GM23338 (cell line): ENCODE measurements at regions not wholly inside any gene's neighbourhood (a gene's known extent, or its start where the extent isn't known, plus 50 kb on each side); places are given as distances from the start of the nearest gene placed in this dataset.

Experiments used
- ATAC-seq: fragments of 200-7000 bp; cut with Tn5 transposase; 3 replicates; pipeline ENCODE4 v1.9.1; 2020
- DNase-seq: peaks from one replicate; pipeline ENCODE4 v3.0.0-alpha.2; 2015; ENCODE audit warnings: low spot score
- H2AFZ ChIP-seq: fragments of 200-600 bp; sonication (generic); 2 replicates; pipeline ENCODE4 v1.8.0; 2016; ENCODE audit warnings: antibody characterized with exemption, mild to moderate bottlenecking, moderate library complexity
- H3F3A ChIP-seq: fragments of 200-600 bp; sonication (generic); replicated peaks from 2 replicates; pipeline ENCODE4 v1.8.0; 2017; ENCODE audit warnings: antibody characterized with exemption, mixed run types, low read depth
- H3K27ac ChIP-seq: fragments of 200-600 bp; sonication (generic); 2 replicates; pipeline ENCODE4 v1.6.1; 2016; ENCODE audit warnings: low read depth
- H3K27me3 ChIP-seq: fragments of 200-600 bp; sonication (generic); 2 replicates; pipeline ENCODE4 v1.8.0; 2016; ENCODE audit warnings: mild to moderate bottlenecking, mixed run types, moderate library complexity; ENCODE audit not compliant: insufficient read depth
- H3K36me3 ChIP-seq: fragments of 200-600 bp; sonication (generic); 2 replicates; pipeline ENCODE4 v1.8.0; 2016; ENCODE audit warnings: mild to moderate bottlenecking; ENCODE audit not compliant: insufficient read depth
- H3K4me1 ChIP-seq: fragments of 200-600 bp; sonication (generic); 2 replicates; pipeline ENCODE4 v1.8.0; 2016; ENCODE audit warnings: mild to moderate bottlenecking, moderate library complexity; ENCODE audit not compliant: insufficient read depth
- H3K4me2 ChIP-seq: fragments of 200-600 bp; sonication (generic); 2 replicates; pipeline ENCODE4 v1.7.1; 2017; ENCODE audit warnings: mixed run types
- H3K4me3 ChIP-seq: fragments of 200-600 bp; sonication (generic); 2 replicates; pipeline ENCODE4 v1.6.1; 2016; ENCODE audit warnings: mixed run types
- H3K79me2 ChIP-seq: fragments of 200-600 bp; sonication (generic); replicated peaks from 2 replicates; pipeline ENCODE4 v1.8.0; 2017; ENCODE audit warnings: mild to moderate bottlenecking; ENCODE audit not compliant: insufficient read depth
- H3K9me2 ChIP-seq: fragments of 200-600 bp; sonication (generic); 2 replicates; pipeline ENCODE4 v1.8.0; 2017; ENCODE audit not compliant: insufficient read depth
- H4K20me1 ChIP-seq: fragments of 200-600 bp; sonication (generic); replicated peaks from 2 replicates; pipeline ENCODE4 v1.8.0; 2017; ENCODE audit warnings: mild to moderate bottlenecking; ENCODE audit not compliant: insufficient read depth
- H3K27ac Mint-ChIP-seq: 2 replicates; pipeline ENCODE4 v1.8.0; 2020; ENCODE audit warnings: inconsistent platforms, mild to moderate bottlenecking, moderate library complexity, mixed read lengths
- H3K27me3 Mint-ChIP-seq: 3 replicates; pipeline ENCODE4 v1.8.0; 2022; ENCODE audit warnings: low read depth, mild to moderate bottlenecking, moderate library complexity, mixed read lengths, inconsistent platforms; ENCODE audit not compliant: insufficient read depth, poor library complexity
- H3K36me3 Mint-ChIP-seq: 3 replicates; pipeline ENCODE4 v1.8.0; 2021; ENCODE audit warnings: low read depth, mild to moderate bottlenecking, inconsistent platforms, moderate library complexity, mixed read lengths
- H3K4me1 Mint-ChIP-seq: 3 replicates; pipeline ENCODE4 v1.8.0; 2020; ENCODE audit warnings: mild to moderate bottlenecking, inconsistent platforms, mixed read lengths
- H3K4me3 Mint-ChIP-seq: 3 replicates; pipeline ENCODE4 v1.8.0; 2021; ENCODE audit warnings: moderate library complexity, mild to moderate bottlenecking, inconsistent platforms, mixed read lengths
- H3K9me3 Mint-ChIP-seq: 3 replicates; pipeline ENCODE4 v1.8.0; 2020; ENCODE audit warnings: moderate library complexity, mild to moderate bottlenecking, inconsistent platforms, mixed read lengths
- CREB1 ChIP-seq: fragments of 250-450 bp; sonication (Bioruptor Pico); IDR thresholded peaks from 2 replicates; pipeline ENCODE4 v1.5.0; 2020; ENCODE audit warnings: low read depth, mild to moderate bottlenecking, moderate library complexity
- EZH2 ChIP-seq: fragments of 200-600 bp; sonication (generic); IDR thresholded peaks from one replicate; pipeline ENCODE4 v1.8.0; 2017; ENCODE audit warnings: antibody characterized with exemption, mild to moderate bottlenecking, low read depth; ENCODE audit not compliant: unreplicated experiment
- EZH2phosphoT487 ChIP-seq: fragments of 200-600 bp; sonication (generic); IDR thresholded peaks from one replicate; pipeline ENCODE4 v1.8.1; 2018; ENCODE audit warnings: antibody characterized with exemption; ENCODE audit not compliant: unreplicated experiment
- JUNB ChIP-seq: IDR thresholded peaks from one replicate; pipeline ENCODE4 v1.6.1; 2016; ENCODE audit warnings: antibody characterized with exemption; ENCODE audit not compliant: unreplicated experiment
- NANOG ChIP-seq: IDR thresholded peaks from 2 replicates; pipeline ENCODE4 v1.6.1; 2016; ENCODE audit warnings: antibody characterized with exemption, borderline replicate concordance
- POLR2AphosphoS5 ChIP-seq: IDR thresholded peaks from 2 replicates; pipeline ENCODE4 v1.6.1; 2016; ENCODE audit warnings: antibody characterized with exemption, low read depth
- STAT1 ChIP-seq: IDR thresholded peaks from one replicate; pipeline ENCODE4 v1.6.1; 2016; ENCODE audit warnings: antibody characterized with exemption; ENCODE audit not compliant: unreplicated experiment
- ZNF114 ChIP-seq: fragments of 250-450 bp; sonication (Bioruptor Pico); IDR thresholded peaks from 2 replicates; pipeline ENCODE4 v1.5.0; 2020; ENCODE audit warnings: mild to moderate bottlenecking, moderate library complexity
- ZNF331 ChIP-seq: fragments of 250-450 bp; sonication (Bioruptor Pico); IDR thresholded peaks from 2 replicates; pipeline ENCODE4 v1.5.0; 2020; ENCODE audit warnings: low read depth, mild to moderate bottlenecking, moderate library complexity
- TF ChIP-seq, protein P1 (sequence below): IDR thresholded peaks from one replicate; pipeline ENCODE4 v1.6.1; 2018; ENCODE audit warnings: antibody characterized with exemption; ENCODE audit not compliant: unreplicated experiment
- TF ChIP-seq, protein P2 (sequence below): fragments of 250-450 bp; sonication (Bioruptor Pico); IDR thresholded peaks from 2 replicates; pipeline ENCODE4 v1.5.0; 2020; ENCODE audit warnings: mild to moderate bottlenecking, moderate library complexity
- TF ChIP-seq, protein P3 (sequence below): IDR thresholded peaks from 2 replicates; pipeline ENCODE4 v1.6.1; 2016; ENCODE audit warnings: antibody characterized with exemption
- TF ChIP-seq, protein P4 (sequence below), 2 experiments: fragments of 200-600 bp in 1 of 2; sonication (generic) in 1 of 2; conservative IDR thresholded peaks; 2 replicates each; pipeline versions ENCODE4 v1.5.1 to v1.6.1; 2016 to 2017; ENCODE audit warnings: antibody characterized with exemption in 2 of 2, low read depth in 2 of 2, mild to moderate bottlenecking in 2 of 2, moderate library complexity in 1 of 2

DNA sequence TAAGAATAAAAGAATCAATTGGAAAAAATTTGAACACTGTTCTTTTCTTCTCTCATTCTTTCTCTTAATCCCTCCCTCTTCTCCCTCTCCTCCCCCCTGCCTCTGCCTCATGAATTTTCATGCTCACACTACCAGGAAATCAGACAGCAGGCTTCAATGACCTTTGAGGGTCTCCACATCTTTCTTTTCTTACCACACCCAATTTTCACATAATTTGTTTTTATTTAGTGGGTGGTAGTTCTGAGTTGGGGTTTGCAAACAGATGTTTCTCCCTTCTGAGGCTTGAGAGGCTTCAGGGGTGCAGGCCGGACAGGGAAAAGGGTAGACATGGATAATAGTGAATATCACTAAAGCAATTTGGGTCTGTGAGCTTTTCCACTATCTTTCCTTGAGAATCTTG is 95.5 kb downstream of the SPATA19 start:
- Mint-ChIP-seq H3K4me1 (peaks cover 40% of the 10 kb centered on the region), H3K27ac (no peak overlapping the region), H3K27me3 (peaks cover 12% of the 10 kb centered on the region), H3K4me3 (no peak overlapping the region), H3K36me3 (no peaks in the 10 kb centered on the region), H3K9me3 (no peaks in the 10 kb centered on the region; the same call in 1 of the 3 replicates)
- no peaks in the 10 kb centered on the region for H4K20me1 ChIP-seq
- H3K4me2 ChIP-seq, result no peak overlapping the region
- no peak overlapping the region for H3K27ac ChIP-seq
- no peaks in the 10 kb centered on the region for H3K36me3 ChIP-seq
- DNase-seq (no peak), ATAC-seq (no peak)
- no peaks in the 10 kb centered on the region for H3K27me3 ChIP-seq
- no peaks in the 10 kb centered on the region for H3K9me2 ChIP-seq
- no peaks in the 10 kb centered on the region for H3K79me2 ChIP-seq
- H3K4me1 ChIP-seq, result peaks cover 6% of the 10 kb centered on the region; the same call in 1 of the 2 replicates
- H3F3A ChIP-seq, result no peaks in the 10 kb centered on the region
- TF ChIP-seq EZH2, result no peak
- TF ChIP-seq, protein P1, sequence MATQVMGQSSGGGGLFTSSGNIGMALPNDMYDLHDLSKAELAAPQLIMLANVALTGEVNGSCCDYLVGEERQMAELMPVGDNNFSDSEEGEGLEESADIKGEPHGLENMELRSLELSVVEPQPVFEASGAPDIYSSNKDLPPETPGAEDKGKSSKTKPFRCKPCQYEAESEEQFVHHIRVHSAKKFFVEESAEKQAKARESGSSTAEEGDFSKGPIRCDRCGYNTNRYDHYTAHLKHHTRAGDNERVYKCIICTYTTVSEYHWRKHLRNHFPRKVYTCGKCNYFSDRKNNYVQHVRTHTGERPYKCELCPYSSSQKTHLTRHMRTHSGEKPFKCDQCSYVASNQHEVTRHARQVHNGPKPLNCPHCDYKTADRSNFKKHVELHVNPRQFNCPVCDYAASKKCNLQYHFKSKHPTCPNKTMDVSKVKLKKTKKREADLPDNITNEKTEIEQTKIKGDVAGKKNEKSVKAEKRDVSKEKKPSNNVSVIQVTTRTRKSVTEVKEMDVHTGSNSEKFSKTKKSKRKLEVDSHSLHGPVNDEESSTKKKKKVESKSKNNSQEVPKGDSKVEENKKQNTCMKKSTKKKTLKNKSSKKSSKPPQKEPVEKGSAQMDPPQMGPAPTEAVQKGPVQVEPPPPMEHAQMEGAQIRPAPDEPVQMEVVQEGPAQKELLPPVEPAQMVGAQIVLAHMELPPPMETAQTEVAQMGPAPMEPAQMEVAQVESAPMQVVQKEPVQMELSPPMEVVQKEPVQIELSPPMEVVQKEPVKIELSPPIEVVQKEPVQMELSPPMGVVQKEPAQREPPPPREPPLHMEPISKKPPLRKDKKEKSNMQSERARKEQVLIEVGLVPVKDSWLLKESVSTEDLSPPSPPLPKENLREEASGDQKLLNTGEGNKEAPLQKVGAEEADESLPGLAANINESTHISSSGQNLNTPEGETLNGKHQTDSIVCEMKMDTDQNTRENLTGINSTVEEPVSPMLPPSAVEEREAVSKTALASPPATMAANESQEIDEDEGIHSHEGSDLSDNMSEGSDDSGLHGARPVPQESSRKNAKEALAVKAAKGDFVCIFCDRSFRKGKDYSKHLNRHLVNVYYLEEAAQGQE, result no peak
- TF ChIP-seq, protein P2, sequence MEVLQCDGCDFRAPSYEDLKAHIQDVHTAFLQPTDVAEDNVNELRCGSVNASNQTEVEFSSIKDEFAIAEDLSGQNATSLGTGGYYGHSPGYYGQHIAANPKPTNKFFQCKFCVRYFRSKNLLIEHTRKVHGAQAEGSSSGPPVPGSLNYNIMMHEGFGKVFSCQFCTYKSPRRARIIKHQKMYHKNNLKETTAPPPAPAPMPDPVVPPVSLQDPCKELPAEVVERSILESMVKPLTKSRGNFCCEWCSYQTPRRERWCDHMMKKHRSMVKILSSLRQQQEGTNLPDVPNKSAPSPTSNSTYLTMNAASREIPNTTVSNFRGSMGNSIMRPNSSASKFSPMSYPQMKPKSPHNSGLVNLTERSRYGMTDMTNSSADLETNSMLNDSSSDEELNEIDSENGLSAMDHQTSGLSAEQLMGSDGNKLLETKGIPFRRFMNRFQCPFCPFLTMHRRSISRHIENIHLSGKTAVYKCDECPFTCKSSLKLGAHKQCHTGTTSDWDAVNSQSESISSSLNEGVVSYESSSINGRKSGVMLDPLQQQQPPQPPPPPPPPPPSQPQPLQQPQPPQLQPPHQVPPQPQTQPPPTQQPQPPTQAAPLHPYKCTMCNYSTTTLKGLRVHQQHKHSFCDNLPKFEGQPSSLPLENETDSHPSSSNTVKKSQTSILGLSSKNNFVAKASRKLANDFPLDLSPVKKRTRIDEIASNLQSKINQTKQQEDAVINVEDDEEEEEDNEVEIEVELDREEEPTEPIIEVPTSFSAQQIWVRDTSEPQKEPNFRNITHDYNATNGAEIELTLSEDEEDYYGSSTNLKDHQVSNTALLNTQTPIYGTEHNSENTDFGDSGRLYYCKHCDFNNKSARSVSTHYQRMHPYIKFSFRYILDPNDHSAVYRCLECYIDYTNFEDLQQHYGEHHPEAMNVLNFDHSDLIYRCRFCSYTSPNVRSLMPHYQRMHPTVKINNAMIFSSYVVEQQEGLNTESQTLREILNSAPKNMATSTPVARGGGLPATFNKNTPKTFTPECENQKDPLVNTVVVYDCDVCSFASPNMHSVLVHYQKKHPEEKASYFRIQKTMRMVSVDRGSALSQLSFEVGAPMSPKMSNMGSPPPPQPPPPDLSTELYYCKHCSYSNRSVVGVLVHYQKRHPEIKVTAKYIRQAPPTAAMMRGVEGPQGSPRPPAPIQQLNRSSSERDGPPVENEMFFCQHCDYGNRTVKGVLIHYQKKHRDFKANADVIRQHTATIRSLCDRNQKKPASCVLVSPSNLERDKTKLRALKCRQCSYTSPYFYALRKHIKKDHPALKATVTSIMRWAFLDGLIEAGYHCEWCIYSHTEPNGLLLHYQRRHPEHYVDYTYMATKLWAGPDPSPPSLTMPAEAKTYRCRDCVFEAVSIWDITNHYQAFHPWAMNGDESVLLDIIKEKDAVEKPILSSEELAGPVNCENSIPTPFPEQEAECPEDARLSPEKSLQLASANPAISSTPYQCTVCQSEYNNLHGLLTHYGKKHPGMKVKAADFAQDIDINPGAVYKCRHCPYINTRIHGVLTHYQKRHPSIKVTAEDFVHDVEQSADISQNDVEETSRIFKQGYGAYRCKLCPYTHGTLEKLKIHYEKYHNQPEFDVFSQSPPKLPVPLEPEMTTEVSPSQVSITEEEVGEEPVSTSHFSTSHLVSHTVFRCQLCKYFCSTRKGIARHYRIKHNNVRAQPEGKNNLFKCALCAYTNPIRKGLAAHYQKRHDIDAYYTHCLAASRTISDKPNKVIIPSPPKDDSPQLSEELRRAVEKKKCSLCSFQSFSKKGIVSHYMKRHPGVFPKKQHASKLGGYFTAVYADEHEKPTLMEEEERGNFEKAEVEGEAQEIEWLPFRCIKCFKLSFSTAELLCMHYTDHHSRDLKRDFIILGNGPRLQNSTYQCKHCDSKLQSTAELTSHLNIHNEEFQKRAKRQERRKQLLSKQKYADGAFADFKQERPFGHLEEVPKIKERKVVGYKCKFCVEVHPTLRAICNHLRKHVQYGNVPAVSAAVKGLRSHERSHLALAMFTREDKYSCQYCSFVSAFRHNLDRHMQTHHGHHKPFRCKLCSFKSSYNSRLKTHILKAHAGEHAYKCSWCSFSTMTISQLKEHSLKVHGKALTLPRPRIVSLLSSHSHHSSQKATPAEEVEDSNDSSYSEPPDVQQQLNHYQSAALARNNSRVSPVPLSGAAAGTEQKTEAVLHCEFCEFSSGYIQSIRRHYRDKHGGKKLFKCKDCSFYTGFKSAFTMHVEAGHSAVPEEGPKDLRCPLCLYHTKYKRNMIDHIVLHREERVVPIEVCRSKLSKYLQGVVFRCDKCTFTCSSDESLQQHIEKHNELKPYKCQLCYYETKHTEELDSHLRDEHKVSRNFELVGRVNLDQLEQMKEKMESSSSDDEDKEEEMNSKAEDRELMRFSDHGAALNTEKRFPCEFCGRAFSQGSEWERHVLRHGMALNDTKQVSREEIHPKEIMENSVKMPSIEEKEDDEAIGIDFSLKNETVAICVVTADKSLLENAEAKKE, result no peak
- TF ChIP-seq JUNB, result no peak
- no peak for TF ChIP-seq POLR2AphosphoS5
- TF ChIP-seq EZH2phosphoT487, result no peak
- no peak for TF ChIP-seq NANOG
- no peak for TF ChIP-seq CREB1
- no peak for TF ChIP-seq STAT1
- no peak for TF ChIP-seq ZNF331 (CRISPR knock-in tag)
- TF ChIP-seq, protein P3, sequence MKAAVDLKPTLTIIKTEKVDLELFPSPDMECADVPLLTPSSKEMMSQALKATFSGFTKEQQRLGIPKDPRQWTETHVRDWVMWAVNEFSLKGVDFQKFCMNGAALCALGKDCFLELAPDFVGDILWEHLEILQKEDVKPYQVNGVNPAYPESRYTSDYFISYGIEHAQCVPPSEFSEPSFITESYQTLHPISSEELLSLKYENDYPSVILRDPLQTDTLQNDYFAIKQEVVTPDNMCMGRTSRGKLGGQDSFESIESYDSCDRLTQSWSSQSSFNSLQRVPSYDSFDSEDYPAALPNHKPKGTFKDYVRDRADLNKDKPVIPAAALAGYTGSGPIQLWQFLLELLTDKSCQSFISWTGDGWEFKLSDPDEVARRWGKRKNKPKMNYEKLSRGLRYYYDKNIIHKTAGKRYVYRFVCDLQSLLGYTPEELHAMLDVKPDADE, result no peak
- TF ChIP-seq, protein P4, sequence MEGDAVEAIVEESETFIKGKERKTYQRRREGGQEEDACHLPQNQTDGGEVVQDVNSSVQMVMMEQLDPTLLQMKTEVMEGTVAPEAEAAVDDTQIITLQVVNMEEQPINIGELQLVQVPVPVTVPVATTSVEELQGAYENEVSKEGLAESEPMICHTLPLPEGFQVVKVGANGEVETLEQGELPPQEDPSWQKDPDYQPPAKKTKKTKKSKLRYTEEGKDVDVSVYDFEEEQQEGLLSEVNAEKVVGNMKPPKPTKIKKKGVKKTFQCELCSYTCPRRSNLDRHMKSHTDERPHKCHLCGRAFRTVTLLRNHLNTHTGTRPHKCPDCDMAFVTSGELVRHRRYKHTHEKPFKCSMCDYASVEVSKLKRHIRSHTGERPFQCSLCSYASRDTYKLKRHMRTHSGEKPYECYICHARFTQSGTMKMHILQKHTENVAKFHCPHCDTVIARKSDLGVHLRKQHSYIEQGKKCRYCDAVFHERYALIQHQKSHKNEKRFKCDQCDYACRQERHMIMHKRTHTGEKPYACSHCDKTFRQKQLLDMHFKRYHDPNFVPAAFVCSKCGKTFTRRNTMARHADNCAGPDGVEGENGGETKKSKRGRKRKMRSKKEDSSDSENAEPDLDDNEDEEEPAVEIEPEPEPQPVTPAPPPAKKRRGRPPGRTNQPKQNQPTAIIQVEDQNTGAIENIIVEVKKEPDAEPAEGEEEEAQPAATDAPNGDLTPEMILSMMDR (conservative IDR thresholded peaks at IDR 0.05; ENCODE audit: low read depth in 2 of 2), result no peak
- TF ChIP-seq ZNF114, result no peak
- no peak overlapping the region for H2AFZ ChIP-seq
- no peak overlapping the region for H3K4me3 ChIP-seq
